ENCODE measurements at regions not wholly inside any gene's neighbourhood (a gene's known extent, or its start where the extent isn't known, plus 50 kb on each side); places are given as distances from the start of the nearest gene placed in this dataset.

DNA sequence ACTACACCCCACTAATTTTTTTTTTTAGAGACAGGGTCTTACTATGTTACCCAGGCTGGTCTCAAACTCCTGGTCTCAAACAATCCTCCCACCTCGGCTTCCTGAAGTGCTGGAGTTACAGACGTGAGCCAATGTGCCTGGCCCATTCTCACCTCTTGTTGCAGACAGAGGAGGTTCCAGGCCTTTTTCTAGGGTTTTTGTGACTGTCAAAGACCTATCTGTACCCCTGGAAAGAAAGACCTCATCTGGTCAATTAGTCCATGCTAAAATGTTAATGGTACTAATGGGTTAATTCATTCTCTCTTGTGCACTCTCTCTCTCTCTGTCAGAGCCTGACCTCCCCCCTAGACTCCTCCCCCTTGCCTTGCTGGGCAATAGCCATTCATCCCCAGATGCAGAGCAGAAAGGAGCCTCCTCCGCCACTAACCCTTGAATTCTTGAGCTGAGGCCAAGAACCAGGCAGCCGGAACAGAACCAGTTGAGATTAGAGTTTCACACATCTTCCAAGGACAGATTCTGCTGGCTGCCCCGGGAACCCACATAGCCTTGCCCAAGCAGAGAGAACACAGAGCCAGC is 209.7 kb downstream of the SKIDA1 start:
- peak overlapping the region; percentile 92 for H2BK120ac ChIP-seq (ENCODE audit: low read depth, low read length)
- 8% methylated on average over 5 of the region's 5 CpGs for WGBS
- H3K4me3 ChIP-seq (ENCODE audit: insufficient read depth in 1 of 2, low read depth in 1 of 2, low read length in 2 of 2), result peak overlapping the region in 1 of 2 experiments; percentile 10
- peak overlapping the region; percentile 90 to 97 for H2BK12ac ChIP-seq (ENCODE audit: low read length in 2 of 2)
- H3K27ac ChIP-seq (ENCODE audit: low read length, poor library complexity, severe bottlenecking), result peak overlapping the region; percentile 100
- peak overlapping the region; percentile 92 to 97 for H3K4ac ChIP-seq (ENCODE audit: low read depth in 1 of 2, low read length in 2 of 2)
- no peak overlapping the region for H2AK5ac ChIP-seq (ENCODE audit: low read length, severe bottlenecking)
- peak overlapping the region; percentile 97 to 100 for H3K18ac ChIP-seq (ENCODE audit: low read depth in 1 of 2, low read length in 2 of 2)
- peak overlapping the region; percentile 75 for H3K9ac ChIP-seq (ENCODE audit: low read length)
- peak overlapping the region; percentile 80 for H3K4me2 ChIP-seq (ENCODE audit: low read length, poor library complexity, severe bottlenecking)
- DNase-seq, result peak; percentile 92
- no peaks in the 10 kb centered on the region for H3K9me3 ChIP-seq (ENCODE audit: control insufficient read depth, low read length)
- peak overlapping the region; percentile 94 for H4K8ac ChIP-seq (ENCODE audit: low read length)
- H2BK5ac ChIP-seq (ENCODE audit: low read depth, low read length, poor library complexity, severe bottlenecking), result peak overlapping the region; percentile 94
- peak overlapping the region; percentile 73 for H2BK15ac ChIP-seq (ENCODE audit: low read depth, poor library complexity, severe bottlenecking)
- H3K27me3 ChIP-seq (ENCODE audit: control insufficient read depth in 1 of 2, insufficient read depth in 1 of 2, low read length in 2 of 2), result no peaks in the 10 kb centered on the region
- H2AFZ ChIP-seq (ENCODE audit: low read depth, low read length), result no peak overlapping the region
- H3K14ac ChIP-seq (ENCODE audit: low read length in 2 of 2), result peak overlapping the region in 1 of 2 experiments; percentile 91
- no peak overlapping the region for H4K91ac ChIP-seq (ENCODE audit: low read length)
- H3K79me1 ChIP-seq (replicated peaks; ENCODE audit: low read length, poor library complexity, severe bottlenecking), result no peaks in the 10 kb centered on the region
- H3K36me3 ChIP-seq (ENCODE audit: control insufficient read depth in 1 of 2, insufficient read depth in 2 of 2, low read depth in 1 of 2, low read length in 2 of 2), result no peaks in the 10 kb centered on the region
- H3K4me1 ChIP-seq (ENCODE audit: control insufficient read depth, insufficient read depth, low read depth, low read length), result peaks cover 25% of the 10 kb centered on the region
- H3K23ac ChIP-seq (ENCODE audit: low read length in 2 of 2), result no peak overlapping the region

DNA sequence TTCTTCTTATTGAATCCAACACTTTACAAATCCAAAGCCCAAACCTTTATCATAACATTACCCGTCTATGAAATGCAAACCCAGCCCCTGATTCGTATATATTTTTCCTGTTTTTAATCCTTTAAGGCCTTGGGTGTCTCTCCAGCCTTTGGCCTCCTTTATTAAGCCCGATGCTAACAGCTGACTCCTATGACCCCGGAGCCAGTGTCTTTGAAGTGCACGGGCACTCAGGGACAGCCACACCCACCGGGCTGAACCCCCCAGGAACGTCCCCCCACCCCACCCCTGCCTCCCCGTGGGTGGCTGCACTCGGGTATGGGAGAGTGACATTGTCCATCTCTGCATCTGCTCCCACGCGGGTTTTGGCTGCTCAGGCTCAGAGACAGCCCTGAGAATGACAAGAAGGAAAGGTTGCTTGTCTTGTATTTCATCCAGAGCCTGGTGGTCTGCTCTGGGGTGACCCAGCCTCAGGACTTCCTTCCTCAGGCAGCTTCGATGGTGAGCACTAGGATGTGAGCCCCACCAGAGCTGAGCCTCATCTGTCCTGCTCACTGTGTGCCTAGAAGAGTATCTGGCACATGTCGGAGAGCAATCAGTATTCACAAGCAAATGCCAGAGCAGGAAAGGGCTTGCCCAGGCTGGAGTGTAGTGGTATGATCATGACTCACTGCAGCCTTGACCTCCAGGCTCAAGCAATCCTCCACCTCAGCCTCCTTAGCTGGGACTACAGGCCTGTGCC is 210.4 kb downstream of the SKIDA1 start:
- Histone ChIP-seq H3K4me1 (ENCODE audit: control insufficient read depth, insufficient read depth, low read depth, low read length) (peaks cover 25% of the 10 kb centered on the region), H3K14ac (ENCODE audit: low read length in 2 of 2) (no peak overlapping the region), H3K4me2 (ENCODE audit: low read length, poor library complexity, severe bottlenecking) (no peak overlapping the region), H2AFZ (ENCODE audit: low read depth, low read length) (no peak overlapping the region), H3K36me3 (ENCODE audit: control insufficient read depth in 1 of 2, insufficient read depth in 2 of 2, low read depth in 1 of 2, low read length in 2 of 2) (no peaks in the 10 kb centered on the region), H2BK120ac (ENCODE audit: low read depth, low read length) (peak overlapping the region; percentile 83), H3K27ac (ENCODE audit: low read length, poor library complexity, severe bottlenecking) (peak overlapping the region; percentile 64), H3K9ac (ENCODE audit: low read length) (peak overlapping the region; percentile 75), H3K79me1 (replicated peaks; ENCODE audit: low read length, poor library complexity, severe bottlenecking) (no peaks in the 10 kb centered on the region), H4K8ac (ENCODE audit: low read length) (peak overlapping the region; percentile 94), H3K23ac (ENCODE audit: low read length in 2 of 2) (peak overlapping the region in 1 of 2 experiments; percentile 65), H3K27me3 (ENCODE audit: control insufficient read depth in 1 of 2, insufficient read depth in 1 of 2, low read length in 2 of 2) (no peaks in the 10 kb centered on the region), H2BK5ac (ENCODE audit: low read depth, low read length, poor library complexity, severe bottlenecking) (peak overlapping the region; percentile 49), H3K4ac (ENCODE audit: low read depth in 1 of 2, low read length in 2 of 2) (peak overlapping the region; percentile 3 to 59), H2BK12ac (ENCODE audit: low read length in 2 of 2) (peak overlapping the region; percentile 1 to 90), H2AK5ac (ENCODE audit: low read length, severe bottlenecking) (peak overlapping the region; percentile 92), H3K4me3 (ENCODE audit: insufficient read depth in 1 of 2, low read depth in 1 of 2, low read length in 2 of 2) (peak overlapping the region in 1 of 2 experiments; percentile 10), H2BK15ac (ENCODE audit: low read depth, poor library complexity, severe bottlenecking) (peak overlapping the region; percentile 82), H3K9me3 (ENCODE audit: control insufficient read depth, low read length) (no peaks in the 10 kb centered on the region), H3K18ac (ENCODE audit: low read depth in 1 of 2, low read length in 2 of 2) (peak overlapping the region; percentile 30 to 91), H4K91ac (ENCODE audit: low read length) (peak overlapping the region; percentile 96)
- DNase-seq, result peak; percentile 87
- WGBS, result 26% methylated on average over 13 of the region's 13 CpGs

DNA sequence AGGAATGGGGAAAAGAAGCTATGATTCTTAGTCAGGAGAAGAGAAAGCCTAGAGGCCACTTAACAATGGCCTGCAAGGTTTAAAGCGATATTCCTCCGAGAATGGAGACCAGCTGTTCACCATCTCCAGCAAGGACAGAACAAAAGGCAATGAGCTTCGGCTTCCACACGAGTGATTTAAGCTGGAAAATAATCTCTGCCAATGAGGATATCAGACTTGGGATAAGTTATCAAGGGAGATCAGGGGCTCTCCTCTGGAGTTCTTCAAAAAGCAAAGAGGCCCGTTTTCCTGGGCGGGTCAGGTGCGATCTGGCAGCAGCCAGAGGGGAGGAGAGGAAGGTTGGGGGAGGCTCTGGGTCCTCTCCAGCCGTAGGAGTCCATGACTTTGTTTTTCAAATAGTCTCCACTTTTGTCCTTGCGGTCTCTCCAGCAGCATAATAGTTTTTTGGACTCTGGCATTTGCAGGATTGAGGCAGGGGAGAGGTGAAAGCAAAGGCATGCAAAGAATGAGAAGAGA is 211.3 kb downstream of the SKIDA1 start:
- WGBS, result 32% methylated on average over 9 of the region's 9 CpGs
- no peak overlapping the region for H2BK120ac ChIP-seq (ENCODE audit: low read depth, low read length)
- H3K4me3 ChIP-seq (ENCODE audit: insufficient read depth in 1 of 2, low read depth in 1 of 2, low read length in 2 of 2), result no peak overlapping the region
- no peak overlapping the region for H2BK15ac ChIP-seq (ENCODE audit: low read depth, poor library complexity, severe bottlenecking)
- H3K9me3 ChIP-seq (ENCODE audit: control insufficient read depth, low read length), result no peaks in the 10 kb centered on the region
- H3K23ac ChIP-seq (ENCODE audit: low read length in 2 of 2), result no peak overlapping the region
- H4K91ac ChIP-seq (ENCODE audit: low read length), result no peak overlapping the region
- no peak overlapping the region for H2BK5ac ChIP-seq (ENCODE audit: low read depth, low read length, poor library complexity, severe bottlenecking)
- H2AK5ac ChIP-seq (ENCODE audit: low read length, severe bottlenecking), result peak overlapping the region; percentile 70
- no peak for DNase-seq
- H3K4me2 ChIP-seq (ENCODE audit: low read length, poor library complexity, severe bottlenecking), result no peak overlapping the region
- H3K18ac ChIP-seq (ENCODE audit: low read depth in 1 of 2, low read length in 2 of 2), result peak overlapping the region; percentile 17 to 62
- H3K14ac ChIP-seq (ENCODE audit: low read length in 2 of 2), result no peak overlapping the region
- H3K36me3 ChIP-seq (ENCODE audit: control insufficient read depth in 1 of 2, insufficient read depth in 2 of 2, low read depth in 1 of 2, low read length in 2 of 2), result no peaks in the 10 kb centered on the region
- H3K27ac ChIP-seq (ENCODE audit: low read length, poor library complexity, severe bottlenecking), result peak overlapping the region; percentile 64
- peaks cover 25% of the 10 kb centered on the region for H3K4me1 ChIP-seq (ENCODE audit: control insufficient read depth, insufficient read depth, low read depth, low read length)
- H2AFZ ChIP-seq (ENCODE audit: low read depth, low read length), result no peak overlapping the region
- peak overlapping the region; percentile 75 for H3K9ac ChIP-seq (ENCODE audit: low read length)
- H3K79me1 ChIP-seq (replicated peaks; ENCODE audit: low read length, poor library complexity, severe bottlenecking), result no peaks in the 10 kb centered on the region
- H3K4ac ChIP-seq (ENCODE audit: low read depth in 1 of 2, low read length in 2 of 2), result peak overlapping the region in 1 of 2 experiments; percentile 76
- no peaks in the 10 kb centered on the region for H3K27me3 ChIP-seq (ENCODE audit: control insufficient read depth in 1 of 2, insufficient read depth in 1 of 2, low read length in 2 of 2)
- peak overlapping the region; percentile 56 for H4K8ac ChIP-seq (ENCODE audit: low read length)
- H2BK12ac ChIP-seq (ENCODE audit: low read length in 2 of 2), result peak overlapping the region; percentile 31 to 75

DNA sequence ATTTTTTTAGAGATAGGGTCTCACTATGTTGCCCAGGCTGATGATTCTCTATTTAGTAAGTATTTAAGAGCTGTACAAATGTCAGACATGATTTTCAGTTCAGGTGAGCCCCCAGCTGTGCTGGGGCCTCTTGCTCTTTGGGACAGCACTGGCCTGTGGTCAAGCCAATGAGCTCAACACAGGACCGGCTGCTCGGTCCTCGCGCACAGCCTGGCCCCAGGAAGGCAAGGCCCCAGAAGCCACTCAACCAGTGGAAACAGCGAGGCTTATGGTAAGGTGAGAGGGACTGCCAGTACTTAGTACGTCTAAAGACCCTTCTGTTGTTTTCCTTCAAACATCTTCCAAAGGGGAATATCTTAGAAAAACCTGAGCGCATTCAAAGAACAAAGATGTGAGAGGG is 211.8 kb downstream of the SKIDA1 start:
- H3K23ac ChIP-seq (ENCODE audit: low read length in 2 of 2), result no peak overlapping the region

More for the DNA sequence above, 211.8 kb downstream of the SKIDA1 start:
- Histone ChIP-seq H3K79me1 (replicated peaks; ENCODE audit: low read length, poor library complexity, severe bottlenecking) (no peaks in the 10 kb centered on the region), H2BK5ac (ENCODE audit: low read depth, low read length, poor library complexity, severe bottlenecking) (no peak overlapping the region), H2AK5ac (ENCODE audit: low read length, severe bottlenecking) (peak overlapping the region; percentile 88), H3K9ac (ENCODE audit: low read length) (peak overlapping the region; percentile 75), H3K4ac (ENCODE audit: low read depth in 1 of 2, low read length in 2 of 2) (peak overlapping the region in 1 of 2 experiments; percentile 19), H3K18ac (ENCODE audit: low read depth in 1 of 2, low read length in 2 of 2) (peak overlapping the region; percentile 17 to 62), H2AFZ (ENCODE audit: low read depth, low read length) (no peak overlapping the region), H3K4me3 (ENCODE audit: insufficient read depth in 1 of 2, low read depth in 1 of 2, low read length in 2 of 2) (no peak overlapping the region), H3K27ac (ENCODE audit: low read length, poor library complexity, severe bottlenecking) (peak overlapping the region; percentile 64), H2BK15ac (ENCODE audit: low read depth, poor library complexity, severe bottlenecking) (no peak overlapping the region), H3K14ac (ENCODE audit: low read length in 2 of 2) (no peak overlapping the region), H4K8ac (ENCODE audit: low read length) (peak overlapping the region; percentile 53), H3K4me2 (ENCODE audit: low read length, poor library complexity, severe bottlenecking) (no peak overlapping the region), H3K9me3 (ENCODE audit: control insufficient read depth, low read length) (no peaks in the 10 kb centered on the region), H4K91ac (ENCODE audit: low read length) (no peak overlapping the region), H3K36me3 (ENCODE audit: control insufficient read depth in 1 of 2, insufficient read depth in 2 of 2, low read depth in 1 of 2, low read length in 2 of 2) (no peaks in the 10 kb centered on the region), H3K27me3 (ENCODE audit: control insufficient read depth in 1 of 2, insufficient read depth in 1 of 2, low read length in 2 of 2) (no peaks in the 10 kb centered on the region), H2BK12ac (ENCODE audit: low read length in 2 of 2) (peak overlapping the region; percentile 50 to 82), H2BK120ac (ENCODE audit: low read depth, low read length) (no peak overlapping the region), H3K4me1 (ENCODE audit: control insufficient read depth, insufficient read depth, low read depth, low read length) (peaks cover 22% of the 10 kb centered on the region)
- WGBS, result 98% methylated on average over 6 of the region's 7 CpGs
- DNase-seq, result no peak
